ENCODE measurements at regions not wholly inside any gene's neighbourhood (a gene's known extent, or its start where the extent isn't known, plus 50 kb on each side); places are given as distances from the start of the nearest gene placed in this dataset.
"Not testable (repeated sequence)": the region's sequence is repeated elsewhere in the genome, so short reads cannot be mapped to it uniquely, and the experiment has no call there.

DNA sequence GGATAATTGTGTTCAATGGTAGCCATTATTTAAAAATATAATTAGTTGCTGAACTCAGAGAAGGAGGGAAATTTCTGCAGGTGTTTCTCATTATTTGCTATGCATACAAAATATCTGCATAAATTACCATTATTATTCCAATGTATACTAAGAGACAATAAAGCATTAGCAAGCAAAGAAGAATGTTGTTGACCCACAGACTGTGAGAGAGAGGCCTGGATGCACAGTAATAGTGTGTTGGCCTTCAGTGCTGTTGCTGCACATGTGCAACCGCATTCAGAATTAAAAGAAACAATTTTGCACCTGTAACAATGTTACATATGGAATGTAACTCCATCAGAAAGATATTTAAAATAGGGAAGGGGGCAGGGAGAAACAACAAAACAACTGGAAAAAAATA lies 155.6 kb upstream of the KCNH8 start:
- DNase-seq (ENCODE audit: low read depth), result no peak
- no peak overlapping the region for H3K4me3 ChIP-seq (ENCODE audit: low read depth, low read length)
- TF ChIP-seq, protein P1, sequence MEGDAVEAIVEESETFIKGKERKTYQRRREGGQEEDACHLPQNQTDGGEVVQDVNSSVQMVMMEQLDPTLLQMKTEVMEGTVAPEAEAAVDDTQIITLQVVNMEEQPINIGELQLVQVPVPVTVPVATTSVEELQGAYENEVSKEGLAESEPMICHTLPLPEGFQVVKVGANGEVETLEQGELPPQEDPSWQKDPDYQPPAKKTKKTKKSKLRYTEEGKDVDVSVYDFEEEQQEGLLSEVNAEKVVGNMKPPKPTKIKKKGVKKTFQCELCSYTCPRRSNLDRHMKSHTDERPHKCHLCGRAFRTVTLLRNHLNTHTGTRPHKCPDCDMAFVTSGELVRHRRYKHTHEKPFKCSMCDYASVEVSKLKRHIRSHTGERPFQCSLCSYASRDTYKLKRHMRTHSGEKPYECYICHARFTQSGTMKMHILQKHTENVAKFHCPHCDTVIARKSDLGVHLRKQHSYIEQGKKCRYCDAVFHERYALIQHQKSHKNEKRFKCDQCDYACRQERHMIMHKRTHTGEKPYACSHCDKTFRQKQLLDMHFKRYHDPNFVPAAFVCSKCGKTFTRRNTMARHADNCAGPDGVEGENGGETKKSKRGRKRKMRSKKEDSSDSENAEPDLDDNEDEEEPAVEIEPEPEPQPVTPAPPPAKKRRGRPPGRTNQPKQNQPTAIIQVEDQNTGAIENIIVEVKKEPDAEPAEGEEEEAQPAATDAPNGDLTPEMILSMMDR (IDR thresholded peaks at IDR 0.05; ENCODE audit: low read depth, low read length, missing control alignments), result no peak

DNA sequence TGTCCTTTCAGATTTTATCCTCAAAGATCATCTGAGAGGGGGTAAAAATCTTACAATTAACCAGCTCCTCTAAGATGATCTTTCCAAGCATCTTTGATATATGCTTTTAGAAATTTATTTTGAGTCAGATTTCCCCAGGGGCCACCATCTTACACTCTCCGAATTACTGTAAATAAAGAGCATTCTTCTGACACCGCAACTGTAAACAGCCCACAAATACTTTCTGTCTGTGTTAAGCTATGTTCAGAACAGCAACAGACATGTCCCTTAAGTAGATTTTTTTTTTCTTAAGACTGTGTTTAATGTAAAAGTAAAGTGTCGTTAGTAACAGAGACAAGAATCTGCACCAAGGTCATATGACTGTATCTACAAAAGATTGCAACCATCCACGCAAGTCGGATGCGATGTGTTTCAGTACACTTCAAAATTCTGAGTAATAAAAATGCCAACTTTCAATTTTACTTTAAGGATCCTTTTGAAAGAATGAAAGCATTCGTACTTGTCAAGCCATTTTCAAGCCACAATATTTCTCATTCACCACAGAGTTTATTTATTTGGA lies 159.0 kb upstream of the KCNH8 start:
- no peak overlapping the region for H3K4me3 ChIP-seq (ENCODE audit: low read depth, low read length)
- DNase-seq (ENCODE audit: low read depth), result no peak
- TF ChIP-seq, protein P1 (IDR thresholded peaks at IDR 0.05; ENCODE audit: low read depth, low read length, missing control alignments), result no peak

DNA sequence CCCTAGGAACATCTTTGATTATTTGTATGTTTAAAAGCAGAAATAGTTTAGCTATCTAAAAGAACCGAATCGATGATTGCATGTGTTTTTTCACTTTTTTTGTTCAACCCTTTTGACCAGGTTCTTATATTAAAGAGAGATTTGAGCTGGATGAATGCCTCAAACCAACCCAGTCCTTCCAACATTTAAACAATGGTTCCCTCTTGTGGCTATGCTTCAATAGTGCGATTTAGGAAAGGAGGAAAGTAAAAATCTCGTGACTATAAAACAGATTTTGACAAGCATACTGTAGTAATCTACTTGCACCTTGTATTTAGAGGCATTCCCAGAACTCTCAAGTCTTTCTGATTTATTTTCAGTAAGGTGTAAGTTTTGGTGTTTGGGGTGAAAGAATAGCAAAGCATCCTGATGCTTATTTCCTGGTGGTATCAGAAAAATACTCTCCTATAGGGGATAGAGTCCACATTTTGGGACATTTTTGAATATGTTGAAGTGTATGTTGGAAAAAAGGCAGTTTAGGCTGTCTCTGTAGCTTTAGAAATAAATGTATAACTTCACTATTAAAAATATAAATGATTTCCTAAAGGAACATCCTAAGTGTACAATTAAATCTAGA lies 159.6 kb upstream of the KCNH8 start:
- TF ChIP-seq, protein P1 (IDR thresholded peaks at IDR 0.05; ENCODE audit: low read depth, low read length, missing control alignments), result peak; percentile 30
- no peak for DNase-seq (ENCODE audit: low read depth)
- H3K4me3 ChIP-seq (ENCODE audit: low read depth, low read length), result no peak overlapping the region

DNA sequence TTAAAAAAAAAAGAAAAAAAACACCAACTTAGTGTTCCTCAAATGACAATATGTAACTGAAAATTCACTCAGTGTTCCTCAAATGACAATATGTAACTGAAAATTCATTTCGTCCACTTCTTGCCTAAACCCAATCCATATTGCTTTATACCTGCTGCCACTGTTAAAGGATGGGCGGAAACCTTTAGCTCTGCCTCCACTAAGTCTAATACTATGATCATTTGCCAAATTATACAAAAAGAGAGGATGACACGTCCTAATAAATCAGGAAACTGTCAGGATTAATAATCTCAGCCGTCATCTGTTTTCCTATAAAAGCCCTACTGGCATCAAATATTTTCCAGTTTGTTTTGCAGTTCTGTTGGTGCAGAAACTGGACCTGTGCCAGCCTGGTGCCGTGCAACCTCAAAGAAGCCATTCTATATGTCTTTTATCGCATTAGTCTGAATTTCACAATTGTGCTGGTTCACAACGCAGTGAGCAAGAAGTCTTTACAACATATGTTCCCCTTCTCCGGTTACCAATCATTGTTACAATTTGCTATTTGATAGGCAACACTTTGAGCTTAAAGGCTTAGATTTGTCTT lies 160.4 kb upstream of the KCNH8 start:
- H3K4me3 ChIP-seq (ENCODE audit: low read depth, low read length), result no peak overlapping the region
- TF ChIP-seq, protein P1 (IDR thresholded peaks at IDR 0.05; ENCODE audit: low read depth, low read length, missing control alignments), result no peak
- DNase-seq (ENCODE audit: low read depth), result no peak

DNA sequence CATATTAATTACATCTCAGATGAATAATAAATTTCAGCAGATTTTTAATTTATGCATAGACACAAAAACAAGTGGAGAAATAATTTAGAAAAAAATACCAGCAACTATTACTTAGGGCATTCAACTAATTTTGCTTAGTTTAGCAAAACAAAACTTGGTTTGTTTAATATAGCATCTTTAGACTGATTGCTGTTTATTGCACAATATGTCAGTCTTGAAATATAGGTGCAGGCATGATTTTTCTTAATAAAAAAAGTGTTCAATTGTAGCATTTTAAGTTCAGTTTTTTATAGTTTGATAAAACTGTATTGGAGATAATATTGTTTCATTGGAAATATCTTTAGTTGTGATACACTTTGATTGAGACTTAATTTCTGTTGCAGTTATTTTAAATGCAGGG lies 161.2 kb upstream of the KCNH8 start:
- no peak for DNase-seq (ENCODE audit: low read depth)
- no peak overlapping the region for H3K4me3 ChIP-seq (ENCODE audit: low read depth, low read length)
- TF ChIP-seq, protein P1 (IDR thresholded peaks at IDR 0.05; ENCODE audit: low read depth, low read length, missing control alignments), result no peak

DNA sequence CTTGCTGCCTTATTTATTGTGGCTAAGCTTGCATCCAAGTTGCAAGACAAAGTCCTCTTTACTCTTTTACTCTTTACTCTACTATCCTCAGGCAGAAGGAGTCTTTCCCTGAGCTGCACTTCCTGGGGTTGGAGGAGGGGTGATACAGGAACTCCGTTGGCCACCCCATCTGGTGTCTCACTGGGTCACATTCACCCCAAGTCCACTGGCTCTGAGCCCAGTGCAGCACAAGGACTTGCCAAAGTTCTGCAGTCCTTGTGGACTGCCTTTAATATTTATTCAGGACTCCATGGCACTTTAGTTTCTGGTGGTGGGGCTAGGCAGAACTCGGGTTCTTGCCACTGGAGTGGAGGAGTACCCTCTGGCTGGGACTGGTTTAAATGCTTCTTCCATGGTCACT lies 165.4 kb upstream of the KCNH8 start:
- DNase-seq (ENCODE audit: low read depth), result no peak
- TF ChIP-seq, protein P1 (IDR thresholded peaks at IDR 0.05; ENCODE audit: low read depth, low read length, missing control alignments), result no peak

DNA sequence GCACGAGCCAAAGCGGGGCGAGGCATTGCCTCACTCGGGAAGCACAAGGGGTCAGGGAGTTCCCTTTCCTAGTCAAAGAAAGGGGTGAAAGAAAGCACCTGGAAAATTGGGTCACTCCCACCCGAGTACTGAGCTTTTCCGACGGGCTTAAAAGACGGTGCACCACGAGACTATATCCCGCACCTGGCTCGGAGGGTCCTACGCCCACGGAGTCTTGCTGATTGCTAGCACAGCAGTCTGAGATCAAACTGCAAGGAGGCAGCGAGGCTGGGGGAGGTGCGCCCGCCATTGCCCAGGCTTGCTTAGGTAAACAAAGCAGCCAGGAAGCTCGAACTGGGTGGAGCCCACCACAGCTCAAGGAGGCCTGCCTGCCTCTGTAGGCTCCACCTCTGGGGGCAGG lies 172.2 kb upstream of the KCNH8 start:
- not testable (repeated sequence) for DNase-seq (ENCODE audit: low read depth); H3K4me3 ChIP-seq (ENCODE audit: low read depth, low read length)

More for the DNA sequence above, 165.4 kb upstream of the KCNH8 start:
- no peak overlapping the region for H3K4me3 ChIP-seq (ENCODE audit: low read depth, low read length)

All from GM12864 (cell line).